PC-3 (cell line): ENCODE measurements at regions not wholly inside any gene's neighbourhood (a gene's known extent, or its start where the extent isn't known, plus 50 kb on each side); places are given as distances from the start of the nearest gene placed in this dataset.

Experiments
- CTCF ChIP-seq: fragments of 300-600 bp; sonication (generic); conservative IDR thresholded peaks from 2 replicates; pipeline ENCODE4 v1.5.1; 2017; ENCODE audit warnings: antibody characterized with exemption, low read depth, mild to moderate bottlenecking, low read length
- EZH2 ChIP-seq: fragments of 300-600 bp; sonication (generic); IDR thresholded peaks from one replicate; pipeline ENCODE4 v1.6.1; 2017; ENCODE audit warnings: antibody characterized with exemption, mild to moderate bottlenecking, low read length; ENCODE audit not compliant: unreplicated experiment

GRCh38 chr13:44206434-44206833, 167.2 kb upstream of the SERP2 start:
- TF ChIP-seq CTCF: no peak
- no peak for TF ChIP-seq EZH2
